NB4 (cell line): ENCODE measurements at regions not wholly inside any gene's neighbourhood (a gene's known extent, or its start where the extent isn't known, plus 50 kb on each side); places are given as distances from the start of the nearest gene placed in this dataset.

Experiments
- CTCF ChIP-seq: IDR thresholded peaks from one replicate; pipeline ENCODE4 v1.5.1; 2012; ENCODE audit warnings: low read depth, low read length
- POLR2A ChIP-seq: IDR thresholded peaks from 2 replicates; pipeline ENCODE4 v1.6.1; 2011; ENCODE audit warnings: mild to moderate bottlenecking; ENCODE audit not compliant: insufficient read length; ENCODE audit errors: extremely low read depth

GRCh38 chr2:199659207-199659606 is 191.8 kb downstream of the FTCDNL1 start:
- TF ChIP-seq CTCF (no peak), POLR2A (no peak)
